ENCODE measurements at regions not wholly inside any gene's neighbourhood (a gene's known extent, or its start where the extent isn't known, plus 50 kb on each side); places are given as distances from the start of the nearest gene placed in this dataset.

DNA sequence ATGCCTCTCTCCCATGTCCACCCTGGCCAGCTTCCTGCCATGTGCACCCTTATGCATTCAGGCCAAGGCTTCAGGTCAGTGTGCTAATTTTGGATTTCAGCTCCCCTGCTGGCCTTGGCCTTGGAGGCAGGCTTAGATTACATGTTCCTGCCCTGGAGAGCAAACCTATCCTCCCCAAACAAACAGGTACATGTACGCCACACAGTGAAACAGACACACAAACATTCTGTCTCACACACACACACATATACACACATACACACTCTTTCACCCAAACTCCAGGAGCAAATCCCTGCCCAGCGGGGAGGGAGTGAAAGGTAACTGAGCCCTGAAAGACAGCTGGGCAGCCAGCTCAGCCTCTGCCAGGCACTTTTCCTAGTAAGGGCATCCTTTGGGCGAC is 62.7 kb upstream of the ARHGAP36 start:
- TF ChIP-seq, protein P1, sequence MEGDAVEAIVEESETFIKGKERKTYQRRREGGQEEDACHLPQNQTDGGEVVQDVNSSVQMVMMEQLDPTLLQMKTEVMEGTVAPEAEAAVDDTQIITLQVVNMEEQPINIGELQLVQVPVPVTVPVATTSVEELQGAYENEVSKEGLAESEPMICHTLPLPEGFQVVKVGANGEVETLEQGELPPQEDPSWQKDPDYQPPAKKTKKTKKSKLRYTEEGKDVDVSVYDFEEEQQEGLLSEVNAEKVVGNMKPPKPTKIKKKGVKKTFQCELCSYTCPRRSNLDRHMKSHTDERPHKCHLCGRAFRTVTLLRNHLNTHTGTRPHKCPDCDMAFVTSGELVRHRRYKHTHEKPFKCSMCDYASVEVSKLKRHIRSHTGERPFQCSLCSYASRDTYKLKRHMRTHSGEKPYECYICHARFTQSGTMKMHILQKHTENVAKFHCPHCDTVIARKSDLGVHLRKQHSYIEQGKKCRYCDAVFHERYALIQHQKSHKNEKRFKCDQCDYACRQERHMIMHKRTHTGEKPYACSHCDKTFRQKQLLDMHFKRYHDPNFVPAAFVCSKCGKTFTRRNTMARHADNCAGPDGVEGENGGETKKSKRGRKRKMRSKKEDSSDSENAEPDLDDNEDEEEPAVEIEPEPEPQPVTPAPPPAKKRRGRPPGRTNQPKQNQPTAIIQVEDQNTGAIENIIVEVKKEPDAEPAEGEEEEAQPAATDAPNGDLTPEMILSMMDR (IDR thresholded peaks at IDR 0.05 in 2 of 3, conservative IDR thresholded peaks at IDR 0.05 in 1 of 3; ENCODE audit: control insufficient read depth in 2 of 3, extremely low read depth in 1 of 3, insufficient read depth in 1 of 3, low read depth in 3 of 3, low read length in 3 of 3) = no peak
- TF ChIP-seq POLR2A (IDR thresholded peaks at IDR 0.05; ENCODE audit: low read depth, low read length) (no peak), FOS (IDR thresholded peaks at IDR 0.05; ENCODE audit: borderline replicate concordance, extremely low read depth, insufficient read length) (no peak), ESRRA (IDR thresholded peaks at IDR 0.05; ENCODE audit: low read length) (no peak), NRF1 (conservative IDR thresholded peaks at IDR 0.05; ENCODE audit: low read depth, low read length) (no peak), RAD21 (IDR thresholded peaks at IDR 0.05; ENCODE audit: insufficient read depth, low read depth, low read length) (no peak), CREB1 (IDR thresholded peaks at IDR 0.05; ENCODE audit: low read depth) (no peak), SMC3 (IDR thresholded peaks at IDR 0.05; ENCODE audit: borderline replicate concordance, low read length) (no peak), MXI1 (IDR thresholded peaks at IDR 0.05; ENCODE audit: low read depth, low read length) (no peak), POLR2AphosphoS5 (IDR thresholded peaks at IDR 0.05; ENCODE audit: low read length) (no peak), TCF7 (IDR thresholded peaks at IDR 0.05; ENCODE audit: borderline replicate concordance) (no peak), YY1 (IDR thresholded peaks at IDR 0.05; ENCODE audit: low read depth, low read length) (no peak)
- TF ChIP-seq, protein P2, sequence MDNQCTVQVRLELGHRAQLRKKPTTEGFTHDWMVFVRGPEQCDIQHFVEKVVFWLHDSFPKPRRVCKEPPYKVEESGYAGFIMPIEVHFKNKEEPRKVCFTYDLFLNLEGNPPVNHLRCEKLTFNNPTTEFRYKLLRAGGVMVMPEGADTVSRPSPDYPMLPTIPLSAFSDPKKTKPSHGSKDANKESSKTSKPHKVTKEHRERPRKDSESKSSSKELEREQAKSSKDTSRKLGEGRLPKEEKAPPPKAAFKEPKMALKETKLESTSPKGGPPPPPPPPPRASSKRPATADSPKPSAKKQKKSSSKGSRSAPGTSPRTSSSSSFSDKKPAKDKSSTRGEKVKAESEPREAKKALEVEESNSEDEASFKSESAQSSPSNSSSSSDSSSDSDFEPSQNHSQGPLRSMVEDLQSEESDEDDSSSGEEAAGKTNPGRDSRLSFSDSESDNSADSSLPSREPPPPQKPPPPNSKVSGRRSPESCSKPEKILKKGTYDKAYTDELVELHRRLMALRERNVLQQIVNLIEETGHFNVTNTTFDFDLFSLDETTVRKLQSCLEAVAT (IDR thresholded peaks at IDR 0.05) = no peak
- TF ChIP-seq, protein P3, sequence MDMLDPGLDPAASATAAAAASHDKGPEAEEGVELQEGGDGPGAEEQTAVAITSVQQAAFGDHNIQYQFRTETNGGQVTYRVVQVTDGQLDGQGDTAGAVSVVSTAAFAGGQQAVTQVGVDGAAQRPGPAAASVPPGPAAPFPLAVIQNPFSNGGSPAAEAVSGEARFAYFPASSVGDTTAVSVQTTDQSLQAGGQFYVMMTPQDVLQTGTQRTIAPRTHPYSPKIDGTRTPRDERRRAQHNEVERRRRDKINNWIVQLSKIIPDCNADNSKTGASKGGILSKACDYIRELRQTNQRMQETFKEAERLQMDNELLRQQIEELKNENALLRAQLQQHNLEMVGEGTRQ (IDR thresholded peaks at IDR 0.05; ENCODE audit: borderline replicate concordance, low read depth, low read length) = no peak

Measured in GM12878 (cell line).